Cerebellar nuclear complex (tissue), 1 donor: ENCODE measurements at regions not wholly inside any gene's neighbourhood (a gene's known extent, or its start where the extent isn't known, plus 50 kb on each side); places are given as distances from the start of the nearest gene placed in this dataset.

Experiments
- DNase-seq, 2 experiments: peaks; one replicate each; lab custom pipeline; 2025; lab: John Stamatoyannopoulos, UW

GRCh38 chr14:97445367-97445766 lies 648.2 kb downstream of the VRK1 start:
- DNase-seq = no peak

GRCh38 chr14:97446087-97446486 lies 648.9 kb downstream of the VRK1 start:
- DNase-seq = no peak

GRCh38 chr14:97452314-97452713 lies 655.1 kb downstream of the VRK1 start:
- no peak for DNase-seq

- DNase-seq = no peak
Measured at GRCh38 chr14:97453991-97454390, 656.8 kb downstream of the VRK1 start.

GRCh38 chr14:97456462-97456861 lies 659.3 kb downstream of the VRK1 start:
- DNase-seq = no peak

- DNase-seq = no peak
Measured at GRCh38 chr14:97456958-97457357, 659.8 kb downstream of the VRK1 start.

GRCh38 chr14:97457575-97458085 lies 660.4 kb downstream of the VRK1 start:
- no peak for DNase-seq

GRCh38 chr14:97458255-97458654 lies 661.1 kb downstream of the VRK1 start:
- no peak for DNase-seq

- no peak for DNase-seq
Measured at GRCh38 chr14:97458661-97459579, 661.7 kb downstream of the VRK1 start.

- DNase-seq = no peak
Measured at GRCh38 chr14:97462081-97462480, 664.9 kb downstream of the VRK1 start.

GRCh38 chr14:97468220-97468619 lies 671.0 kb downstream of the VRK1 start:
- DNase-seq = no peak

- DNase-seq = no peak
Measured at GRCh38 chr14:97477353-97477752, 680.2 kb downstream of the VRK1 start.

GRCh38 chr14:97485201-97485600 lies 688.0 kb downstream of the VRK1 start:
- no peak for DNase-seq

GRCh38 chr14:97486601-97487120 lies 689.5 kb downstream of the VRK1 start:
- no peak for DNase-seq

- no peak for DNase-seq
Measured at GRCh38 chr14:97489750-97490149, 692.6 kb downstream of the VRK1 start.

- DNase-seq = no peak
Measured at GRCh38 chr14:97490521-97491070, 693.4 kb downstream of the VRK1 start.

- DNase-seq = no peak
Measured at GRCh38 chr14:97491697-97492096, 694.5 kb downstream of the VRK1 start.

GRCh38 chr14:97499790-97500481 lies 702.8 kb downstream of the VRK1 start:
- DNase-seq = no peak

- DNase-seq = no peak
Measured at GRCh38 chr14:97506626-97507025, 709.4 kb downstream of the VRK1 start.

- no peak for DNase-seq
Measured at GRCh38 chr14:97513891-97514290, 716.7 kb downstream of the VRK1 start.

- DNase-seq = no peak
Measured at GRCh38 chr14:97517566-97518234, 720.5 kb downstream of the VRK1 start.

GRCh38 chr14:97523936-97524335 lies 726.8 kb downstream of the VRK1 start:
- no peak for DNase-seq
